ENCODE measurements at regions not wholly inside any gene's neighbourhood (a gene's known extent, or its start where the extent isn't known, plus 50 kb on each side); places are given as distances from the start of the nearest gene placed in this dataset.
"Not testable (repeated sequence)": the region's sequence is repeated elsewhere in the genome, so short reads cannot be mapped to it uniquely, and the experiment has no call there.

DNA sequence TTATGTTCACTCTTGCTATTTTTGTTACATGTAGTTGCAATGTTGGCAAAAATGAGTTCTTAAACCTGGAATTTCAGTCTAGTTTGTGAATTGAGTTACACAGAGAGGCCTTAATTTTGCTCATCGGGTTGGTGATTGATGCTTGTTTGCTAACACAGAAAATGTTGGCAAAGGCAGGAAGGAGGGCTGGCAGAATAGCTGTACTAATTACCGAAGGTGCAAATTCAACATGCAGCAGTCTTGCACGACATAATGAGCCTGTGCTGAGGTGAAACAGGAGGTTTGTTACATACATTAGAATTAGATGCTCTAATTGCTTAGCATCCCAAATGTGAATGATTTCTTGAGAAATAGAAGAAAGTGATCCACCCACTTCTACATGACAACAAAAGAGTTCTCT lies 475.0 kb upstream of the TOM1L1 start:
- intact Hi-C loops (cut with micrococcal nuclease) = no loop called here
- H3K4me1 Mint-ChIP-seq (ENCODE audit: low read depth) = no peaks in the 10 kb centered on the region
- no peak for DNase-seq (ENCODE audit: low spot score)
- H3K4me3 Mint-ChIP-seq (ENCODE audit: low read depth) = no peak overlapping the region
- H3K36me3 Mint-ChIP-seq (ENCODE audit: low read depth) = no peaks in the 10 kb centered on the region
- no peak overlapping the region for H3K27ac Mint-ChIP-seq
- H3K27me3 Mint-ChIP-seq (ENCODE audit: low read depth) = no peaks in the 10 kb centered on the region
- peaks cover 19% of the 10 kb centered on the region for H3K9me3 Mint-ChIP-seq

DNA sequence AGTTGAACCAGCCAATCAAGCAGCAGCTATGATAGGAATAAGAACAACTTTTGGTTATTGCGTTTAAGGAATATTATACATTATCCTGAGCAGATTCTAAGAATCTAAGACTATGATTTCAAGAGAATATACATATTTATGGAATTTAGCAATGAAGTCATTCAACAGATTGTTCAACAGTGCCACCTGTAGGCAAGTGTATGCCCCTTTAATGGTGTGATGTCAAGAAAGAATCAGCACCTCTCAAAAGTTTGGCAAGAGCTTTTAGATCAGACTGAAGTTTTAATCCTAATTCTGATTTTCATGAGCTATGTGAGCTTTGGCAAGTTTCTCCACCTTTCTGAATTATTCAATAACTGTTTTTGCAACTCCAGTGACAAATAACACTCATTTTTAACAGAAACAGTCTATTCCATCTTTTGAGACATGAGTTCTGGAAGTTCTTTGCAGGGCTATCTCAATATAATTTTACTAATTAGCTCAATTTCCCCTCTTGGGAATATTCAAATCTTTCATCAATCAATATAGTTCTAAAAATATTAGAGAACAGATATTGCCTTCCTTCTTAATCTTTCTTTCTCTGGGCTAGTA lies 474.3 kb upstream of the TOM1L1 start:
- Mint-ChIP-seq H3K4me3 (ENCODE audit: low read depth) (no peak overlapping the region), H3K9me3 (peaks cover 12% of the 10 kb centered on the region), H3K27me3 (ENCODE audit: low read depth) (no peaks in the 10 kb centered on the region), H3K27ac (no peak overlapping the region), H3K4me1 (ENCODE audit: low read depth) (no peaks in the 10 kb centered on the region), H3K36me3 (ENCODE audit: low read depth) (no peaks in the 10 kb centered on the region)
- DNase-seq (ENCODE audit: low spot score) = no peak
- intact Hi-C loops (cut with micrococcal nuclease) = no loop called here

DNA sequence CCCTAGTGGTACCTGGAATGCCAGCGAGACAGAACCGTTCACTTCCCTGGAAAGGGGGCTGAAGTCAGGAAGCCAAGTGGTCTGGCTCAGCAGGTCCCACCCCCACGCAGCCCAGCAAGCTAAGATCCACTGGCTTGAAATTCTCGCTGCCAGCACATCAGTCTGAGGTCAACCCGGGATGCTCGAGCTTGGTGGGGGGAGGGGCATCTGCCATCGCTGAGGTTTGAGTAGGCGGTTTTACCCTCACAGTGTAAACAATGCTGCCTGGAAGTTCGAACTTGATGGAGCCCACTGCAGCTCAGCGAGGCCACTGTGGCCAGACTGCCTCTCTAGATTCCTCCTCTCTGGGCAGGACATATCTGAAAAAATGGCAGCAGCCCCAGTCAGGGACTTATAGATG lies 464.7 kb upstream of the TOM1L1 start:
- no peaks in the 10 kb centered on the region for H3K4me1 Mint-ChIP-seq (ENCODE audit: low read depth)
- no peak overlapping the region for H3K27ac Mint-ChIP-seq
- H3K27me3 Mint-ChIP-seq (ENCODE audit: low read depth) = no peaks in the 10 kb centered on the region
- intact Hi-C loops (cut with micrococcal nuclease) = no loop called here
- H3K9me3 Mint-ChIP-seq = peaks cover 22% of the 10 kb centered on the region
- no peak for DNase-seq (ENCODE audit: low spot score)
- H3K4me3 Mint-ChIP-seq (ENCODE audit: low read depth) = no peak overlapping the region
- H3K36me3 Mint-ChIP-seq (ENCODE audit: low read depth) = no peaks in the 10 kb centered on the region

DNA sequence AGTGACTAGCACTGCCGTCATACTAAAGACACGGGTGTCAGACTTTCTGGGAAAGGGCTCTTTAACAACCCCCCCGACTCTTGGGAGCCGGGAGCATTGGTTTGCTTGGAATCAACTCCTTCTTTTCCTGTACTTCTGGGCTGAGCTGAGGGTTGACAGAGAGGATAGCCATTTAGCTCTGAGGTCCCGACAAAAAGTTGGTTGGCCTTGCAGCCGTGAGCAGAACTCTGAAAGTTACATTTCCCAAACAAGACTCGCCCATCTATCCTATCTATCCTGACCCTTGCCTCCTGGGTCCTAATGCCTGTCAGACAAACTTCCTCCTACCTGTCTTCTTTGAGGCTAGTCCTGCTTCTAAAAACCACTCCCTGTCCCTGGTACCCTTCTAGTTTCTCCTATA lies 460.8 kb upstream of the TOM1L1 start:
- H3K27ac Mint-ChIP-seq = no peak overlapping the region
- no peak for DNase-seq (ENCODE audit: low spot score)
- H3K4me3 Mint-ChIP-seq (ENCODE audit: low read depth) = no peak overlapping the region
- intact Hi-C loops (cut with micrococcal nuclease) = no loop called here
- no peaks in the 10 kb centered on the region for H3K4me1 Mint-ChIP-seq (ENCODE audit: low read depth)
- no peaks in the 10 kb centered on the region for H3K27me3 Mint-ChIP-seq (ENCODE audit: low read depth)
- no peaks in the 10 kb centered on the region for H3K36me3 Mint-ChIP-seq (ENCODE audit: low read depth)
- peaks cover 37% of the 10 kb centered on the region for H3K9me3 Mint-ChIP-seq

GRCh38 chr17:54451051-54451450 lies 449.6 kb upstream of the TOM1L1 start:
- H3K27ac Mint-ChIP-seq = no peak overlapping the region
- peaks cover 39% of the 10 kb centered on the region for H3K9me3 Mint-ChIP-seq
- DNase-seq (ENCODE audit: low spot score) = no peak
- H3K36me3 Mint-ChIP-seq (ENCODE audit: low read depth) = no peaks in the 10 kb centered on the region
- intact Hi-C loops (cut with micrococcal nuclease) = no loop called here
- no peak overlapping the region for H3K4me3 Mint-ChIP-seq (ENCODE audit: low read depth)
- no peaks in the 10 kb centered on the region for H3K27me3 Mint-ChIP-seq (ENCODE audit: low read depth)
- H3K4me1 Mint-ChIP-seq (ENCODE audit: low read depth) = no peaks in the 10 kb centered on the region

- no peak overlapping the region for H3K4me3 Mint-ChIP-seq (ENCODE audit: low read depth)
- no peaks in the 10 kb centered on the region for H3K27me3 Mint-ChIP-seq (ENCODE audit: low read depth)
- DNase-seq (ENCODE audit: low spot score) = no peak
- H3K36me3 Mint-ChIP-seq (ENCODE audit: low read depth) = no peaks in the 10 kb centered on the region
- intact Hi-C loops (cut with micrococcal nuclease) = no loop called here
- H3K27ac Mint-ChIP-seq = no peak overlapping the region
- peaks cover 47% of the 10 kb centered on the region for H3K9me3 Mint-ChIP-seq
- H3K4me1 Mint-ChIP-seq (ENCODE audit: low read depth) = no peaks in the 10 kb centered on the region
Observed at GRCh38 chr17:54452666-54453348, 447.8 kb upstream of the TOM1L1 start.

DNA sequence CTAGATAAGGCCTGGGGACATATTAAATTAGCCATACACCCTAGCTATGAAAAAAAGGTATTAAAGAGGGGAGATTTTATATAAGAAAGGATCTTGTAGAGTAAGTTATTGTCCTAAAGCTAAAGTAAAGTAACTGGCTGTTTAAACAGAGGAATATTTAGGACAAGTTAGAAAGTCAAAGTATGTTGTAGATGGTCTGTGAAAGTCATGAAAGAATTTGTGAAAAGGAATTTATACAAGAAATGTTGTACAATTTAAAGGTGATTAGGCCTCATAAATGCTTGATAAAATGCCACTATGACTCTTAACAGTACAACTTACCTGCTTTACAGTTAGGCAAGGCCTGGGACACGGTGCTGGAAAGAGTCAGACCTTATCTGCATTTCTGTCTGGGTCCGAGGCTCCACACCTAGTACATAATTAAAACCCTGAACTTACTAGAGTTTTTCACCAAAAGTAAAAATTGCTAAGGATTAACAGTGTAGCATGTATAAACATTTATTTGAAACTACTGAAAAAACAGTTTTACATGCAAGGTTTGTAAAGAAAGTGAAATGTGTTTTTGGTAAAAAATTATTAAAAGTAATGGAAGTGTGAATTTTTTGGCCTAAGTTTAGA lies 445.3 kb upstream of the TOM1L1 start:
- no peak for DNase-seq (ENCODE audit: low spot score)
- H3K4me3 Mint-ChIP-seq (ENCODE audit: low read depth) = no peak overlapping the region
- H3K9me3 Mint-ChIP-seq = peaks cover 57% of the 10 kb centered on the region

DNA sequence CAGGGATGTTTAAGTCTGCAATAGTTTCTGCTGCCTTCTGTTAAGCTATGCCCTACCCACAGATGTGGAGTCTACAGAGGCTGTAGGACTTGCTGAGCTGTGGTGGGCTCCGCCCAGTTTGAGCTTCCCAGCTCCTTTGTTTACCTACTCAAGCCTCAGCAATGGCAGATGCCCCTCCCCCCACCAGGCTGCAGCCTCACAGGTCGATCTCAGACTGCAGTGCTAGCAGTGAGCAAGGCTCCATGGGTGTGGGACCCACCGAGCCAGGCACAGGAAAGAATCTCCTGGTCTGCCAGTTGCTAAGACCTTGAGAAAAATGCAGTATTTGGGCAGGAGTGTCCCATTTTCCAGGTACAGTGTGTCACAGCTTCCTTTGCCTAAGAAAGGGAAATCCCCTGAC lies 435.2 kb upstream of the TOM1L1 start:
- H3K27me3 Mint-ChIP-seq (ENCODE audit: low read depth); DNase-seq (ENCODE audit: low spot score); H3K36me3 Mint-ChIP-seq (ENCODE audit: low read depth); intact Hi-C loops (cut with micrococcal nuclease); H3K27ac Mint-ChIP-seq; H3K4me3 Mint-ChIP-seq (ENCODE audit: low read depth); H3K4me1 Mint-ChIP-seq (ENCODE audit: low read depth): not testable (repeated sequence)
- H3K9me3 Mint-ChIP-seq = peaks cover 30% of the 10 kb centered on the region

More for the DNA sequence above, 445.3 kb upstream of the TOM1L1 start:
- Mint-ChIP-seq H3K27ac (no peak overlapping the region), H3K36me3 (ENCODE audit: low read depth) (no peaks in the 10 kb centered on the region), H3K4me1 (ENCODE audit: low read depth) (no peaks in the 10 kb centered on the region), H3K27me3 (ENCODE audit: low read depth) (no peaks in the 10 kb centered on the region)
- intact Hi-C loops (cut with micrococcal nuclease) = no loop called here

DNA sequence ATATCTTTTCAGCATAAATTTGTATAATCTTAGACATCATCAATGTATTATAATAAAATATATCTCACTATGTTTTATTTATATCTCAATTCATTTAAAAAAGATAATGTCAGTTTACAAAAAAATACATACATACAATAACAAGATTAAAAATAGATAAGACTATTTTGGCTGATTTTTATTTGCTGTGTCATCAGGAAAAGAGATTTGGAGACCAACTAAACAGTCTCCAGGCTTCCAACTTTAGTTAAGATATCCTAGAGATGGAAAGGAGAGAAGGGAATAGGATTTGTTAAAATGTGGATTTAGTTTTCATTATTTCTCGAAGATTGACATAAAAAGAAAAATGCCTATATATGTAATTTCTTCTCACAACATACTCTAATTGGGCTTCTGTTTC lies 433.8 kb upstream of the TOM1L1 start:
- H3K27ac Mint-ChIP-seq = no peak overlapping the region
- H3K36me3 Mint-ChIP-seq (ENCODE audit: low read depth) = no peaks in the 10 kb centered on the region
- H3K27me3 Mint-ChIP-seq (ENCODE audit: low read depth) = no peaks in the 10 kb centered on the region
- intact Hi-C loops (cut with micrococcal nuclease) = no loop called here
- H3K9me3 Mint-ChIP-seq = peaks cover 29% of the 10 kb centered on the region
- H3K4me3 Mint-ChIP-seq (ENCODE audit: low read depth) = no peak overlapping the region
- DNase-seq (ENCODE audit: low spot score) = no peak
- H3K4me1 Mint-ChIP-seq (ENCODE audit: low read depth) = no peaks in the 10 kb centered on the region

DNA sequence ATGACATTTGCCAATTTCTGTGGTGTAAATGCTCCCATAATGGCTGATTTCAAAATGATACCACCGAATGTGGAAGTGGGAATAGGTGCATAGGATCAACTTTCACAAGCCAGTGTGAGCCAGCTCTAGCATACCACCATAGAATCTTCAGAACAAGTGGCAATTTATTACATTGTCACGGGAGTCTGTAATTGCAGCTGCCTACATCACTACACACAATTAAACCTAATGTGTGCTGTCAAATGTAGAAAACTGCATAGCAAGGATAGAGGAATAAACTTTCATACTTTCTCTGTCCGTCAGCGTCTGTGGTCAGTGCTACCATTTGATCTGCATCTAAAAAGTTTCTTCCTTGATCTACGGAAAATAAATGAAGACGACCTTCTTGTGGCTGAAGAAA lies 417.8 kb upstream of the TOM1L1 start:
- Mint-ChIP-seq H3K9me3 (peaks cover 12% of the 10 kb centered on the region), H3K36me3 (ENCODE audit: low read depth) (no peaks in the 10 kb centered on the region)
- DNase-seq (ENCODE audit: low spot score) = no peak

DNA sequence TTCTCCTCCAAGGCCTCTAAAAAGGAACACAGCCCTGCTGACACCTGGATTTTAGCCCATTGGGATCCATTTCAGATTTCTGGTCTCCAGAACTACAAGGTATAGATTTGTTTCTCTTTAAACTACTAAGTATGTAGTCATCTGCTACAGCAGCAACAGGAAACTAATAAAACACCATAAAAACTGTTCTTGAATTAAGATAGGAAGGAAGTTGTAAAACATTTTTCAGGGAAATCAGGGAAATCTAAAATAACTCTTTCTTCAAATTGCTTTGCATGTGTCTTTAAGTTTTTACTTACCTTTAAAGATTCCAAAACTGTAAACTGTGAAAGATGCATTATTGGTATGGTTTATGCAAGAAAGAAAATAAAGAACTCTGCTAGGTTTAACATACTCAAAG lies 407.0 kb upstream of the TOM1L1 start:
- H3K27me3 Mint-ChIP-seq (ENCODE audit: low read depth) = no peaks in the 10 kb centered on the region
- H3K4me3 Mint-ChIP-seq (ENCODE audit: low read depth) = no peak overlapping the region
- H3K36me3 Mint-ChIP-seq (ENCODE audit: low read depth) = no peaks in the 10 kb centered on the region
- intact Hi-C loops (cut with micrococcal nuclease) = no loop called here
- no peak for DNase-seq (ENCODE audit: low spot score)
- no peaks in the 10 kb centered on the region for H3K4me1 Mint-ChIP-seq (ENCODE audit: low read depth)
- peaks cover 7% of the 10 kb centered on the region for H3K9me3 Mint-ChIP-seq
- no peak overlapping the region for H3K27ac Mint-ChIP-seq

More for the DNA sequence above, 417.8 kb upstream of the TOM1L1 start:
- intact Hi-C loops (cut with micrococcal nuclease) = no loop called here
- Mint-ChIP-seq H3K4me1 (ENCODE audit: low read depth) (no peaks in the 10 kb centered on the region), H3K4me3 (ENCODE audit: low read depth) (no peak overlapping the region), H3K27ac (no peak overlapping the region), H3K27me3 (ENCODE audit: low read depth) (no peaks in the 10 kb centered on the region)

GRCh38 chr17:54494721-54495715 lies 405.6 kb upstream of the TOM1L1 start:
- intact Hi-C loops (cut with micrococcal nuclease) = no loop called here
- Mint-ChIP-seq H3K27me3 (ENCODE audit: low read depth) (no peaks in the 10 kb centered on the region), H3K27ac (no peak overlapping the region), H3K36me3 (ENCODE audit: low read depth) (no peaks in the 10 kb centered on the region), H3K9me3 (peaks cover 14% of the 10 kb centered on the region), H3K4me3 (ENCODE audit: low read depth) (no peak overlapping the region), H3K4me1 (ENCODE audit: low read depth) (no peaks in the 10 kb centered on the region)
- no peak for DNase-seq (ENCODE audit: low spot score)
